ENCODE measurements at regions not wholly inside any gene's neighbourhood (a gene's known extent, or its start where the extent isn't known, plus 50 kb on each side); places are given as distances from the start of the nearest gene placed in this dataset.
"Not testable (repeated sequence)": the region's sequence is repeated elsewhere in the genome, so short reads cannot be mapped to it uniquely, and the experiment has no call there.

GRCh38 chr22:22972605-22973004 is 85.0 kb downstream of the IGLL5 start:
- DNase-seq = not testable (repeated sequence)

GRCh38 chr22:22973336-22973735 is 85.7 kb downstream of the IGLL5 start:
- Mint-ChIP-seq H3K27ac (no peak overlapping the region), H3K4me3 (no peak overlapping the region), H3K27me3 (peaks cover 56% of the 10 kb centered on the region), H3K9me3 (no peaks in the 10 kb centered on the region), H3K4me1 (no peaks in the 10 kb centered on the region)
- no peak for ATAC-seq
- no peak for DNase-seq

More at GRCh38 chr22:22972605-22973004, 85.0 kb downstream of the IGLL5 start:
- peaks cover 63% of the 10 kb centered on the region for H3K27me3 Mint-ChIP-seq
- H3K4me3 Mint-ChIP-seq, H3K9me3 Mint-ChIP-seq, H3K4me1 Mint-ChIP-seq, H3K27ac Mint-ChIP-seq, ATAC-seq: not testable (repeated sequence)

GRCh38 chr22:22974156-22974555 is 86.5 kb downstream of the IGLL5 start:
- Mint-ChIP-seq H3K9me3 (peaks cover 0 to 4% of the 10 kb centered on the region in 2 donors), H3K4me3 (no peak overlapping the region), H3K27ac (no peak overlapping the region), H3K27me3 (peaks cover 48% of the 10 kb centered on the region), H3K4me1 (no peaks in the 10 kb centered on the region)
- no peak for DNase-seq
- ATAC-seq = no peak

- no peak for ATAC-seq
These were observed 87.4 kb downstream of the IGLL5 start for GRCh38 chr22:22974795-22975580.

GRCh38 chr22:22976033-22976922 is 88.7 kb downstream of the IGLL5 start:
- Mint-ChIP-seq H3K4me3 (no peak overlapping the region), H3K27me3 (peaks cover 27% of the 10 kb centered on the region)

More at GRCh38 chr22:22974795-22975580, 87.4 kb downstream of the IGLL5 start:
- Mint-ChIP-seq H3K4me3 (no peak overlapping the region), H3K4me1 (no peaks in the 10 kb centered on the region), H3K27ac (peak overlapping the region in 1 of 2 donors; percentile 22), H3K9me3 (peaks cover 0 to 4% of the 10 kb centered on the region in 2 donors), H3K27me3 (peaks cover 40% of the 10 kb centered on the region)
- no peak for DNase-seq

DNA sequence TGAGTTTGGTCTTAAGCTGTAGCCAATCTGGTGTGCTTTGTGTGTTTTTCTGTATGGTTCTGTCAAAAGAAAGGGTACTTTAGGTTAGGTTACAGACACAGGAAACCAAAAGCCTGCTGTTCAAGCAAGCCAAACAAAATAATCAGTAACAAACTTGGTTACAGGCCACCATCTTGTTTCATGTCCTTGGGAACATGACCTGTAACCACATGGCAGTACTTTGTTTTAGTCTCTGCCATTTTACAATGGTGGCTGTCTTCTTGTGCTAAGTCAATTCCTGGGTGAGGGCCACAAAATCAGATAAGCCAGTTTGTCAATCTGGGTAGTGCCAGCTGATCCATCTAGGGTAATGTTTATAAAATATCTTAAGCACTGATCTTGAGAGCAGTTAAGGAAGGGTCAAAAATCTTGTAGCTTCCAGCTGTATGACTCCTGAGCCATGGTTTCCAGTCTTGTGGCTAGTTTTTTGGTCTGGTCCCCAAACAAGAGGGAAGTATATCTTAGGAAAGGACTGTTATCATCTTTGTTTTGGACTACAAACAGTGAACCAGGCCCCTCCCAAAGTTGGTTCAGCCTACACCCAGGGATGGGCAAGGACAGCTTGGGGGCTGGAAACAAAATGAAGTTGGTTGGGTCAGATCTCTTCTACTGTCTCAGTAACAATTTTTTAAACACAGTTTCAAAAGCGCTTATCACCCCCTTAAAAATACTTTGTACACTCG is 90.0 kb downstream of the IGLL5 start:
- ATAC-seq (no peak), DNase-seq (no peak)
- no peak overlapping the region for H3K27ac Mint-ChIP-seq
- peaks cover 22% of the 10 kb centered on the region for H3K27me3 Mint-ChIP-seq
- H3K4me3 Mint-ChIP-seq = no peak overlapping the region
- H3K9me3 Mint-ChIP-seq = peaks cover 0 to 9% of the 10 kb centered on the region in 2 donors
- H3K4me1 Mint-ChIP-seq = no peaks in the 10 kb centered on the region

More at GRCh38 chr22:22976033-22976922, 88.7 kb downstream of the IGLL5 start:
- no peak for DNase-seq
- ATAC-seq = no peak
- Mint-ChIP-seq H3K9me3 (peaks cover 0 to 9% of the 10 kb centered on the region in 2 donors), H3K27ac (no peak overlapping the region), H3K4me1 (no peaks in the 10 kb centered on the region)

DNA sequence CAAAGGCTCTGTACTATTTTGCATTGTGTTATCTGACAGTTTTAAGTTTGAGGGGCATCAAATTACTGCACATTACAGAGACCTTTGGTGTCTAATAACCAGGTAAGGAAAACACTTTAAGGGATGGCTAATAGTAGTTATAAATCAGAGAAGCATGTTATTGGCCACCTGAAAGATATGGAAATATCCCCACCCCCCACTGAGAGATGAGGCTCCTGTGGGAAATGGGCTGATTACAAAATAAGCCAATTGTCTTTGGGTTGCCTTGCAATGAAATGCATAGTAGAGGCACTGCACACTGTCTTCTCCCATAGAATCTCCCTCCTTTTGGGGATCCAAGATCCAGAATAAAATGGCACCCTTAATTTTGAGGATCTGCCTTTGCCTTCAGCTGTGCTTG is 91.0 kb downstream of the IGLL5 start:
- DNase-seq = no peak
- Mint-ChIP-seq H3K9me3 (peaks cover 0 to 9% of the 10 kb centered on the region in 2 donors), H3K27ac (no peak overlapping the region), H3K4me1 (peaks cover 6% of the 10 kb centered on the region), H3K4me3 (no peak overlapping the region), H3K27me3 (peaks cover 22% of the 10 kb centered on the region)
- ATAC-seq = no peak

DNA sequence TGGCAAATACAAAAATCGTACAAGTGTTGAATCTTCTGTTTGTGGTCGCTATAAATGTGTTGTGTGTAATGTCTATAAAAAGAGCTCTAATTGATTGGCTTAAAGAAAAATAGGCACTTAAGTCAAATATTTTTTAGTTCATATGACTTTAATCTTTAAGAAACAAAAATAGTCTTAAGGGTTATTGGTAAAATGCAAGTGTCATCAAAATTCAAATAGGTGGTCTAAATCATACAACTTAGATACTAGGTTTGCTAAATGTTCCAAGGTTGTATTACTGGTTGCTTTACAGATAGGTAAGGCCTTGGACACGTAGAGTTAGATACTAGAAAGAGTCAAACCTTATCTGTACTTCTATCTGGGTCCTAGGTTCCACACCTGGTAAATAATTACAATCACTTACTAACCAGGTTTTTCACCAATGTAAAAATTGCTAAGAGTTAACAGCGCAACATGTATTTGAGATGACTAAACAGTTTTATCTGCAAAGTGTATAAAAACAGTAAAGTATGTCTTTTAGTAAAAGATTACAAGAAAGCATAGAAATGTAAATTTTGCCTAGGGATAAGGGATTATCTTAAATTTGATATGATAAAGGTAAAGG is 91.1 kb upstream of the GNAZ start:
- DNase-seq (no peak), ATAC-seq (no peak)
- peaks cover 21% of the 10 kb centered on the region for H3K27me3 Mint-ChIP-seq
- H3K4me1 Mint-ChIP-seq = peaks cover 7% of the 10 kb centered on the region
- H3K27ac Mint-ChIP-seq = no peak overlapping the region
- H3K9me3 Mint-ChIP-seq = peaks cover 0 to 9% of the 10 kb centered on the region in 2 donors
- no peak overlapping the region for H3K4me3 Mint-ChIP-seq

- H3K9me3 Mint-ChIP-seq = peaks cover 0 to 9% of the 10 kb centered on the region in 2 donors
- DNase-seq = no peak
- peaks cover 13% of the 10 kb centered on the region for H3K27me3 Mint-ChIP-seq
- no peak overlapping the region for H3K27ac Mint-ChIP-seq
- peaks cover 12% of the 10 kb centered on the region for H3K4me1 Mint-ChIP-seq
- ATAC-seq = no peak
- H3K4me3 Mint-ChIP-seq = no peak overlapping the region
These were observed 90.4 kb upstream of the GNAZ start for GRCh38 chr22:22979954-22980353.

DNA sequence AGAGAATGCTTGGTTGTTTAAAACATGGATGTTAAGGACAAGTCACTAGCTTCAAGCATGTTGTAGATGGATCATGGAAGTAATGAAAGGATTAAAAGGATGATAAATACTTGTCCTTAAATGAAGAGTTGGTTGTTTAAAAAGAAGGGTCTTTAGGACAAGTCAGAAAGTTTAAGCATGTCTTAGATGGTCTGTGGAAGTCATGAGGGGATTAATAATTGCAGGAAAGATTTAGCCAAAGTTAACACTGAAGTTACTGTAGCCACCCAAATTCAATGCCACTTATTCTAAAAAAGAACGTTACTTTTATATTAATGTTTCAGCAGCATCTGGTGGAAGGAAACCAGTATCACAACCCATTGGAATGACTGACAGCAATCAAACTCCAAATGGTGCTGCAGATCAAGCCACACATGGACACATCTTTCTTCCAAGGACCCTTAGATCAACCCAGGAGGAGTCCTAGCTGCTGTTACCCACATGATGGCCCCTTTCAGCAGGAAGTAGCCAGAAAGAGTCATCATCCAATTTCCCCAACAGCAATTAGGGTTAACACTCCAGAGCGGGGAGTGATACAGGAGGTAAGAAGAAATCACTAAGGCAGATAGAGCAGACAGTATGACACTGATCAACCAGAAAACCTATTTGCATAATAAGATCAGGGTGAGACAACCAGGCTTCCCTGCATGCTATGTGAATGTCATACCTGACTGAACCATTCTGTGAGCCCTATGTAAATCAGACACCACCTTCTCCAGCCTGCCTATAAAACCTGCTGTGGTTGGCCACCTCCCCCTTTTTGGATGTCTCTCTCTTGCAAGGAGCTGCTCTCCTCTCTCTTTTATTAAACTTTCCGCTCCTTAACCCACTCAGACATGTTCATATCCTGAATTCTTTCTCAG is 88.4 kb upstream of the GNAZ start:
- Mint-ChIP-seq H3K4me1 (peaks cover 13% of the 10 kb centered on the region), H3K27ac (no peak overlapping the region), H3K4me3 (no peak overlapping the region), H3K9me3 (peaks cover 0 to 9% of the 10 kb centered on the region in 2 donors), H3K27me3 (peaks cover 9% of the 10 kb centered on the region)
- ATAC-seq (no peak), DNase-seq (no peak)

- no peak overlapping the region for H3K4me3 Mint-ChIP-seq
- H3K9me3 Mint-ChIP-seq = peaks cover 0 to 9% of the 10 kb centered on the region in 2 donors
- no peak overlapping the region for H3K27ac Mint-ChIP-seq
- peaks cover 10% of the 10 kb centered on the region for H3K27me3 Mint-ChIP-seq
- ATAC-seq (no peak), DNase-seq (no peak)
- peaks cover 13% of the 10 kb centered on the region for H3K4me1 Mint-ChIP-seq
These were observed 87.7 kb upstream of the GNAZ start for GRCh38 chr22:22982616-22983015.

- DNase-seq = no peak
- Mint-ChIP-seq H3K4me3 (no peak overlapping the region), H3K9me3 (peaks cover 0 to 9% of the 10 kb centered on the region in 2 donors), H3K27ac (peak overlapping the region in 1 of 2 donors; percentile 48), H3K4me1 (peaks cover 13% of the 10 kb centered on the region), H3K27me3 (peaks cover 10% of the 10 kb centered on the region)
- no peak for ATAC-seq
These were observed 87.2 kb upstream of the GNAZ start for GRCh38 chr22:22983123-22983522.

DNA sequence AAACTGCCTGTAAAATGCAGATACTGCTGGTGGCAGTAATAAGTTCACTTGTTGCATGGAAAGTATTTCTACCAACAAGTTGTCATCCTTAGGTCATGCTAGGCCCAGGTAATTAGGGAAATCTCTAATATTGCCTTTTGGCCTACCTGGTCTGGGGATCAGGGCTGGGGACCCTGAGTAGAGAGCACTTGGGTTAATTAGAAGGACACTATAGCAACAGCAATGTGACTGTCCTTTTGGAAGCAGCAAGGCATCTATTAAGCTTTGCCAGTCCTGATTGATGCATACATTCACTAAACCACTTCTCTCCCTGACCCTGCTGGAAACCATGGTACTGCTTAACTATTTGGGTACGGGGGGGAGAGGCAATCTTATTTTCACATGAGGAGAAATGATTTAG is 86.5 kb upstream of the GNAZ start:
- no peak overlapping the region for H3K4me3 Mint-ChIP-seq
- ATAC-seq = no peak
- H3K27ac Mint-ChIP-seq = no peak overlapping the region

DNA sequence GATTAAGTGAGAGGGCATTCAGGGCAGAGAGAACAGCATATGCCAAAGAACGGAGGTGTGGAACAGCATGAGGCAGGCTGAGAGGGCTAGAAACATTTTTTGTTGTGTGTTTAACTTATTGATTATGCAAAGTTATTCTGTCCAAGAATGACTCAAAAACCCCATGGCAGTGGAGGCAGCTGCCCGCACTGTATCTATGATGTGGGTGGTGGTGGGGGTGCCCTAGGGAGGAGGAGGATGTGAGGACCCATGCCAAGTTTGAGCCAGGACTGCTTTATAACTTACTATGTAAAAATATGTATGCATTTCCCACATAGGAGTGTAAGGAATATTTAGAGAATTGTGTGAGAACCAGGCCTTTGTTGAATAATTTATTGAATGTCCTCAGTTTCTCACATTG is 85.4 kb upstream of the GNAZ start:
- peaks cover 10% of the 10 kb centered on the region for H3K27me3 Mint-ChIP-seq
- ATAC-seq = no peak
- H3K4me3 Mint-ChIP-seq = no peak overlapping the region
- no peak overlapping the region for H3K27ac Mint-ChIP-seq
- peaks cover 13% of the 10 kb centered on the region for H3K4me1 Mint-ChIP-seq
- no peak for DNase-seq
- H3K9me3 Mint-ChIP-seq = peaks cover 0 to 5% of the 10 kb centered on the region in 2 donors

More for the DNA sequence above, 86.5 kb upstream of the GNAZ start:
- Mint-ChIP-seq H3K4me1 (peaks cover 13% of the 10 kb centered on the region), H3K9me3 (peaks cover 0 to 8% of the 10 kb centered on the region in 2 donors), H3K27me3 (peaks cover 10% of the 10 kb centered on the region)
- no peak for DNase-seq
